ENCODE measurements at regions not wholly inside any gene's neighbourhood (a gene's known extent, or its start where the extent isn't known, plus 50 kb on each side); places are given as distances from the start of the nearest gene placed in this dataset.

GRCh38 chr5:111013011-111013410 is 58.5 kb upstream of the TSLP start:
- no peak for DNase-seq

GRCh38 chr5:111016801-111017200 is 54.7 kb upstream of the TSLP start:
- DNase-seq, result peak; percentile 50

GRCh38 chr5:111017731-111018130 is 53.8 kb upstream of the TSLP start:
- no peak for DNase-seq
